IMR-90 (cell line): ENCODE measurements at regions not wholly inside any gene's neighbourhood (a gene's known extent, or its start where the extent isn't known, plus 50 kb on each side); places are given as distances from the start of the nearest gene placed in this dataset.

ENCODE experiments used
- ATAC-seq: fragments of 200-7000 bp; cut with Tn5 transposase; 2 replicates; pipeline ENCODE4 v1.9.1; 2020; ENCODE audit warnings: low read depth, mild to moderate bottlenecking, moderate library complexity
- BruUV-seq: library from RNA; stranded (reverse); fragments of 400-500 nt; replicated peaks from 2 replicates; lab custom pipeline; 2021; lab: Mats Ljungman, UMichigan
- CTCF ChIA-PET: fragments of 300-600 bp; formaldehyde crosslinking; extraction: SDS; loops from one replicate; lab custom pipeline; 2021; ENCODE audit warnings: antibody characterized with exemption; lab: Yijun Ruan, JAX
- POLR2A ChIA-PET: fragments of 300-600 bp; sonication (Branson Sonifier 250); formaldehyde crosslinking; loops from one replicate; lab custom pipeline; 2022; ENCODE audit warnings: antibody characterized with exemption; ENCODE audit not compliant: unreplicated experiment; lab: Charles Lee
- DNase-seq: peaks from one replicate; pipeline ENCODE4 v3.0.0; 2013
- H2AFZ ChIP-seq: replicated peaks from 2 replicates; pipeline ENCODE3; 2013; ENCODE audit warnings: low read length, mild to moderate bottlenecking; ENCODE audit not compliant: poor library complexity
- H2AK5ac ChIP-seq: 2 replicates; pipeline ENCODE4 v1.6.1; 2013; ENCODE audit warnings: low read depth, low read length, inconsistent platforms
- H2AK9ac ChIP-seq: replicated peaks from 2 replicates; pipeline ENCODE3; 2013; ENCODE audit warnings: mild to moderate bottlenecking, low read depth, low read length, moderate library complexity; ENCODE audit not compliant: poor library complexity
- H2BK120ac ChIP-seq: 2 replicates; pipeline ENCODE4 v1.6.1; 2013; ENCODE audit warnings: low read depth, low read length, inconsistent platforms
- H2BK15ac ChIP-seq: 3 replicates; pipeline ENCODE4 v1.6.1; 2013; ENCODE audit warnings: low read depth, low read length, inconsistent platforms
- H2BK20ac ChIP-seq: 2 replicates; pipeline ENCODE4 v1.6.1; 2013; ENCODE audit warnings: low read depth, mild to moderate bottlenecking, inconsistent platforms, low read length, moderate library complexity
- H2BK5ac ChIP-seq: 2 replicates; pipeline ENCODE4 v1.6.1; 2013; ENCODE audit warnings: mild to moderate bottlenecking, low read depth, low read length, inconsistent platforms; ENCODE audit not compliant: poor library complexity, severe bottlenecking
- H3K14ac ChIP-seq: replicated peaks from 2 replicates; pipeline ENCODE4 v1.6.1; 2013; ENCODE audit warnings: low read depth, low read length, inconsistent platforms
- H3K18ac ChIP-seq: 2 replicates; pipeline ENCODE4 v1.6.1; 2013; ENCODE audit warnings: low read depth, low read length, control low read depth
- H3K23ac ChIP-seq: 2 replicates; pipeline ENCODE4 v1.6.1; 2013; ENCODE audit warnings: low read depth, low read length, inconsistent platforms
- H3K27ac ChIP-seq: 2 replicates; pipeline ENCODE4 v1.5.1; 2013; ENCODE audit warnings: mild to moderate bottlenecking, control low read depth, low read length; ENCODE audit not compliant: insufficient read depth
- H3K27me3 ChIP-seq: 2 replicates; pipeline ENCODE4 v1.6.1; 2013; ENCODE audit warnings: low read length; ENCODE audit not compliant: control insufficient read depth, insufficient read depth
- H3K36me3 ChIP-seq: 2 replicates; pipeline ENCODE4 v1.6.1; 2013; ENCODE audit warnings: low read length, mixed read lengths; ENCODE audit not compliant: control insufficient read depth, insufficient read depth
- H3K4ac ChIP-seq: 2 replicates; pipeline ENCODE4 v1.6.1; 2013; ENCODE audit warnings: low read depth, low read length, inconsistent platforms
- H3K4me1 ChIP-seq: 2 replicates; pipeline ENCODE4 v1.6.1; 2013; ENCODE audit warnings: low read length, mixed read lengths; ENCODE audit not compliant: control insufficient read depth, insufficient read depth
- H3K4me2 ChIP-seq: 2 replicates; pipeline ENCODE4 v1.6.1; 2013; ENCODE audit warnings: low read depth, mild to moderate bottlenecking, control low read depth, low read length, moderate library complexity
- H3K4me3 ChIP-seq: 2 replicates; pipeline ENCODE4 v1.5.1; 2013; ENCODE audit warnings: low read depth, mild to moderate bottlenecking, control low read depth, low read length, moderate library complexity; ENCODE audit not compliant: insufficient read depth
- H3K56ac ChIP-seq: 2 replicates; pipeline ENCODE4 v1.6.1; 2013; ENCODE audit warnings: low read length, inconsistent platforms; ENCODE audit not compliant: insufficient read depth; ENCODE audit errors: extremely low read depth
- H3K79me1 ChIP-seq, 2 experiments: 2 replicates each; pipeline ENCODE4 v1.6.1; 2013; ENCODE audit warnings: low read length in 2 of 2, inconsistent platforms in 1 of 2, low read depth in 1 of 2
- H3K9ac ChIP-seq: 2 replicates; pipeline ENCODE4 v1.6.1; 2013; ENCODE audit warnings: low read depth, low read length, control low read depth
- H3K9me1 ChIP-seq: 2 replicates; pipeline ENCODE4 v1.6.1; 2013; ENCODE audit warnings: low read length, inconsistent platforms; ENCODE audit not compliant: insufficient read depth
- H3K9me3 ChIP-seq: 2 replicates; pipeline ENCODE4 v1.6.1; 2013; ENCODE audit warnings: low read length; ENCODE audit not compliant: control insufficient read depth, insufficient read depth
- H4K20me1 ChIP-seq: 2 replicates; pipeline ENCODE4 v1.6.1; 2013; ENCODE audit warnings: low read length, inconsistent platforms; ENCODE audit not compliant: insufficient read depth
- H4K5ac ChIP-seq: 2 replicates; pipeline ENCODE4 v1.6.1; 2013; ENCODE audit warnings: mild to moderate bottlenecking, low read depth, low read length, control low read depth
- H4K8ac ChIP-seq, 2 experiments: 2 replicates each; pipeline ENCODE4 v1.6.1; 2013; ENCODE audit warnings: low read depth in 2 of 2, low read length in 2 of 2, control low read depth in 1 of 2, inconsistent platforms in 1 of 2
- H4K91ac ChIP-seq: 2 replicates; pipeline ENCODE4 v1.6.1; 2013; ENCODE audit warnings: low read depth, low read length, inconsistent platforms; ENCODE audit not compliant: insufficient read depth
- CTCF ChIP-seq: conservative IDR thresholded peaks from 2 replicates; pipeline ENCODE4 v1.5.1; 2012; ENCODE audit warnings: mild to moderate bottlenecking, low read depth, low read length, improper control_type of control experiment
- MAZ ChIP-seq: IDR thresholded peaks from 2 replicates; pipeline ENCODE4 v1.6.1; 2012; ENCODE audit warnings: low read depth, mild to moderate bottlenecking, low read length, improper control_type of control experiment, moderate library complexity, borderline replicate concordance
- RAD21 ChIP-seq: IDR thresholded peaks from 2 replicates; pipeline ENCODE4 v1.6.1; 2012; ENCODE audit warnings: low read length, improper control_type of control experiment
- RCOR1 ChIP-seq: IDR thresholded peaks from 2 replicates; pipeline ENCODE4 v1.6.1; 2012; ENCODE audit warnings: mild to moderate bottlenecking, low read length, improper control_type of control experiment; ENCODE audit not compliant: insufficient replicate concordance
- SMC3 ChIP-seq: fragments of 150-350 bp; IDR thresholded peaks from 2 replicates; pipeline ENCODE4 v1.6.1; 2016; ENCODE audit warnings: low read depth, mild to moderate bottlenecking, antibody characterized with exemption, low read length, moderate library complexity
- WGBS, 2 experiments: methylation state at CpG; one replicate each; pipeline versions ENCODE4 v1.1.5 to v1.1.7; 2013; ENCODE audit warnings: missing lambda C conversion rate in 2 of 2; ENCODE audit not compliant: insufficient read length in 1 of 2; ENCODE audit errors: extremely low coverage in 2 of 2; 5-methylcytosine and 5-hydroxymethylcytosine counted together
- dilution Hi-C: fragments of 300-500 bp; cut with HindIII; formaldehyde crosslinking; loops from one replicate; pipeline ENCODE4 v1.14.3; 2018; ENCODE audit warnings: low sequenced_read_pairs; ENCODE audit not compliant: unreplicated experiment
- in situ Hi-C: fragments of 300-500 bp; cut with MboI; formaldehyde crosslinking; loops from 3 replicates; pipeline ENCODE4 v1.14.3; 2019; ENCODE audit warnings: low sequenced_read_pairs, inconsistent platforms, mixed read lengths
- intact Hi-C: fragments of 100-400 bp; cut with micrococcal nuclease; formaldehyde crosslinking; loops from 2 replicates; pipeline ENCODE4 v1.10.0; 2022

GRCh38 chrX:82732861-82733260, 775.2 kb upstream of the POU3F4 start:
- Histone ChIP-seq H3K4me2 (no peak overlapping the region), H3K18ac (no peak overlapping the region), H3K27ac (no peak overlapping the region), H3K56ac (no peak overlapping the region), H4K91ac (no peak overlapping the region), H3K9me3 (no peaks in the 10 kb centered on the region), H3K9ac (no peak overlapping the region), H3K9me1 (no peaks in the 10 kb centered on the region), H4K20me1 (no peaks in the 10 kb centered on the region), H2AK9ac (no peak overlapping the region), H3K4me1 (no peaks in the 10 kb centered on the region), H3K79me1 (no peaks in the 10 kb centered on the region), H4K8ac (no peak overlapping the region), H3K14ac (no peak overlapping the region), H2AFZ (no peak overlapping the region), H2BK15ac (no peak overlapping the region), H2BK5ac (no peak overlapping the region), H3K23ac (no peak overlapping the region), H2BK120ac (no peak overlapping the region), H3K4ac (no peak overlapping the region), H4K5ac (no peak overlapping the region), H3K27me3 (no peaks in the 10 kb centered on the region), H3K36me3 (no peaks in the 10 kb centered on the region), H2BK20ac (no peak overlapping the region), H3K4me3 (no peak overlapping the region), H2AK5ac (no peak overlapping the region)
- DNase-seq (no peak), ATAC-seq (no peak)
- TF ChIP-seq RAD21: no peak
- no peak for TF ChIP-seq RCOR1
- no peak for TF ChIP-seq CTCF
- TF ChIP-seq SMC3: no peak
- TF ChIP-seq MAZ: no peak
- POLR2A ChIA-PET: no interaction called here
- CTCF ChIA-PET: interaction anchor here (0.5 kb wide), 1 partner anchor 451 kb away, joined by 3 read pairs; no protein-coding TSS in a partner anchor
- dilution Hi-C loops (no loop called here), intact Hi-C loops (no loop called here), in situ Hi-C loops (no loop called here)
- BruUV-seq: no TSS peak
- WGBS, 2 experiments: no CpG with 5 or more reads among the region's 1 CpG
